ENCODE measurements at regions not wholly inside any gene's neighbourhood (a gene's known extent, or its start where the extent isn't known, plus 50 kb on each side); places are given as distances from the start of the nearest gene placed in this dataset.
A peak's percentile ranks its signal among the peaks of the same experiment; 100 is the strongest.

- Histone ChIP-seq H3K4me3 (ENCODE audit: low read depth, low read length) (no peak overlapping the region), H3K9me3 (ENCODE audit: control insufficient read depth, insufficient read depth, low read depth, low read length) (no peaks in the 10 kb centered on the region; the same call in 1 of the 2 replicates), H3K27ac (ENCODE audit: extremely low read depth, low read depth, low read length) (no peak overlapping the region), H3K4me1 (ENCODE audit: control insufficient read depth, insufficient read depth, low read length) (no peaks in the 10 kb centered on the region), H3K36me3 (ENCODE audit: control insufficient read depth in 2 of 2, insufficient read depth in 1 of 2, low read length in 2 of 2) (no peaks in the 10 kb centered on the region)
- TF ChIP-seq ATF2 (tag by site-specific recombination; IDR thresholded peaks at IDR 0.05; ENCODE audit: low read depth) (peak; percentile 51; the same call in 1 of the 2 replicates), ZSCAN30 (tag by site-specific recombination; IDR thresholded peaks at IDR 0.05) (no peak), PRDM10 (tag by site-specific recombination; IDR thresholded peaks at IDR 0.05) (peak; percentile 68), ZNF350 (tag by site-specific recombination; IDR thresholded peaks at IDR 0.05) (0 out of 2 replicates have a peak, but pooled peaks have one; percentile 61)
- POLR2A ChIA-PET, result no interaction called here
- CTCF ChIA-PET, result interaction anchor here (2.7 to 4.6 kb wide), 2 partner anchors 10 to 24 kb away, joined by 25 to 27 read pairs; no protein-coding TSS in a partner anchor
Observed at GRCh38 chr17:51486091-51486490, 225.7 kb downstream of the UTP18 start.

DNA sequence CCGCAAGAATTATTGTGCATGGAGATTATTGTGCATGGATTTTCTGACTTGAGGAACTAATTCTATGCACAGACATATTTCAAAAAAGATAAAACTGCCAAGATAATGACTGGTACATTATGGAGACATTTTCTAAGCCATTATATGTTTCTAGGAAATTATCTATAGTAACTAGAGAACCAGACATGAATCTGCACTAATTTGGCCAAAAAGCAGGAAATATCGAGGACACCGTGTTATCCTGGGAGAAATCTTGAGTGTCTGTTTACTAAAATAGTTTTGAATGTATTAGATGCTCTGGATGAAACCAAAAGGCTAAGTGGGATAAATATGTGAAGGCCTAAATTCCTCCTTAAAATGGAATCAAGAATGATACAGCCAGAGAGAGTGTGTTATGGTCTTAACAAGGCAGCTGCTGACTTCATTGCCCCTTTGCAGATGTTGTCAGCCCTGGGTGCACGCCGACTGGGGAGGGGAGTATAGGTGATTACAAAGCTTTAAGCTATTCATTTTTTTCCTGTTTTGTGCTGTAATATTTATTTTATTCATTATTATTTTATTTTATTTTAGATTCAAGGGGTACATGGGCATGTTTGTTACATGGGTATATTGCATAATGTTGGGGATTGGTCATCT, 226.7 kb downstream of the UTP18 start:
- Histone ChIP-seq H3K27ac (ENCODE audit: extremely low read depth, low read depth, low read length) (no peak overlapping the region), H3K9me3 (ENCODE audit: control insufficient read depth, insufficient read depth, low read depth, low read length) (no peaks in the 10 kb centered on the region), H3K4me1 (ENCODE audit: control insufficient read depth, insufficient read depth, low read length) (no peaks in the 10 kb centered on the region), H3K4me3 (ENCODE audit: low read depth, low read length) (no peak overlapping the region), H3K36me3 (ENCODE audit: control insufficient read depth in 2 of 2, insufficient read depth in 1 of 2, low read length in 2 of 2) (no peaks in the 10 kb centered on the region)
- ChIA-PET POLR2A (no interaction called here), CTCF (interaction anchor here (0.6 to 4.6 kb wide), 8 partner anchors 8 to 346 kb away, joined by 3 to 27 read pairs (median 7); no protein-coding TSS in a partner anchor)
- no peak for TF ChIP-seq ZNF155 (tag by site-specific recombination; IDR thresholded peaks at IDR 0.05)
- no peak for TF ChIP-seq IKZF3 (tag by site-specific recombination; IDR thresholded peaks at IDR 0.05)
- no peak for TF ChIP-seq ZBTB1 (tag by site-specific recombination; IDR thresholded peaks at IDR 0.05)

DNA sequence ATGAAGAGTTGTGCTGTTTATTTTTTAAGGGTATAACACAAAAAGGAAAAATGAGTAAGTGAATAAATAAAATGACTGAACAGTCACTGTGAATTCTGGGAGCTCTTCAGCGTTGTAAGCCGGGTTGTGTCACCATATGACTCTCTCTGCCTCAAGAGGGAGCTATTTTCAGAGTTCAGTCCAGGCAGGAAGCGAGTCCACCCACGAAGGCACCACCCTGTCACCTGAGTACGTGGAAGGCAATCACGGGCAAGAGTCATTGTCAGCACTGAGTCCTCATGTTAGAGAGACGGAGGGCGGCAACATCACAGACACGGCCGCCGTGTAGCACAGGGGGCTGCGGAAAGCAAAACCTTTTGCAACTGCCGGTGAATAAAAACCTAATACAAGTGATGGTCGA, 227.6 kb downstream of the UTP18 start:
- no peaks in the 10 kb centered on the region for H3K9me3 ChIP-seq (ENCODE audit: control insufficient read depth, insufficient read depth, low read depth, low read length)
- POLR2A ChIA-PET, result no interaction called here
- TF ChIP-seq ZNF354C (tag by site-specific recombination; IDR thresholded peaks at IDR 0.05; ENCODE audit: borderline replicate concordance, low read depth), result no peak
- no peak for TF ChIP-seq ZNF10 (tag by site-specific recombination; IDR thresholded peaks at IDR 0.05)
- TF ChIP-seq ZBTB1 (tag by site-specific recombination; IDR thresholded peaks at IDR 0.05), result no peak
- no peak for TF ChIP-seq ZSCAN4 (tag by site-specific recombination; IDR thresholded peaks at IDR 0.05)
- no peak for TF ChIP-seq ZNF2 (tag by site-specific recombination; IDR thresholded peaks at IDR 0.05)
- no peak for TF ChIP-seq SCRT1 (tag by site-specific recombination; IDR thresholded peaks at IDR 0.05; ENCODE audit: borderline replicate concordance)
- no peak for TF ChIP-seq ZNF184 (tag by site-specific recombination; IDR thresholded peaks at IDR 0.05)
- TF ChIP-seq GLIS1 (tag by site-specific recombination; IDR thresholded peaks at IDR 0.05), result no peak
- TF ChIP-seq TSHZ1 (tag by site-specific recombination; IDR thresholded peaks at IDR 0.05; ENCODE audit: borderline replicate concordance), result no peak
- TF ChIP-seq ZNF19 (tag by site-specific recombination; IDR thresholded peaks at IDR 0.05; ENCODE audit: low read depth), result no peak
- no peak overlapping the region for H3K27ac ChIP-seq (ENCODE audit: extremely low read depth, low read depth, low read length)
- H3K4me3 ChIP-seq (ENCODE audit: low read depth, low read length), result no peak overlapping the region
- CTCF ChIA-PET, result interaction anchor here (0.5 to 4.6 kb wide), 20 partner anchors 8 to 570 kb away, joined by 3 to 27 read pairs (median 4); no protein-coding TSS in a partner anchor
- H3K4me1 ChIP-seq (ENCODE audit: control insufficient read depth, insufficient read depth, low read length), result no peaks in the 10 kb centered on the region
- no peaks in the 10 kb centered on the region for H3K36me3 ChIP-seq (ENCODE audit: control insufficient read depth in 2 of 2, insufficient read depth in 1 of 2, low read length in 2 of 2)
